HUDEP-2 (cell line): ENCODE measurements at regions not wholly inside any gene's neighbourhood (a gene's known extent, or its start where the extent isn't known, plus 50 kb on each side); places are given as distances from the start of the nearest gene placed in this dataset.
"Not testable (repeated sequence)": the region's sequence is repeated elsewhere in the genome, so short reads cannot be mapped to it uniquely, and the experiment has no call there.

Source experiments
- DNase-seq, 76 experiments: peaks; one replicate each; lab custom pipeline; 2025; ENCODE audit not compliant: unreplicated experiment in 76 of 76; lab: John Stamatoyannopoulos, UW

- DNase-seq = no peak
Measured at GRCh38 chr10:108090476-108091215, 926.1 kb upstream of the SORCS1 start.

GRCh38 chr10:108086502-108086901, 922.0 kb upstream of the SORCS1 start:
- no peak for DNase-seq

GRCh38 chr10:108082596-108082995, 918.1 kb upstream of the SORCS1 start:
- DNase-seq = no peak

GRCh38 chr10:108078263-108078662, 913.8 kb upstream of the SORCS1 start:
- DNase-seq = no peak

GRCh38 chr10:108072466-108072865, 908.0 kb upstream of the SORCS1 start:
- no peak for DNase-seq

GRCh38 chr10:108070789-108071188, 906.3 kb upstream of the SORCS1 start:
- no peak for DNase-seq

- no peak for DNase-seq
Measured at GRCh38 chr10:108069096-108069495, 904.6 kb upstream of the SORCS1 start.

- DNase-seq = no peak
Measured at GRCh38 chr10:108064746-108065260, 900.3 kb upstream of the SORCS1 start.

GRCh38 chr10:108060246-108060645, 895.7 kb upstream of the SORCS1 start:
- DNase-seq = no peak

- no peak for DNase-seq
Measured at GRCh38 chr10:108055506-108055905, 891.0 kb upstream of the SORCS1 start.

GRCh38 chr10:108052981-108053380, 888.5 kb upstream of the SORCS1 start:
- DNase-seq = no peak

- no peak for DNase-seq
Measured at GRCh38 chr10:108051218-108051617, 886.7 kb upstream of the SORCS1 start.

- no peak for DNase-seq
Measured at GRCh38 chr10:108050626-108051025, 886.1 kb upstream of the SORCS1 start.

GRCh38 chr10:108049668-108050067, 885.2 kb upstream of the SORCS1 start:
- DNase-seq = no peak

- no peak for DNase-seq
Measured at GRCh38 chr10:108048898-108049297, 884.4 kb upstream of the SORCS1 start.

GRCh38 chr10:108039821-108040584, 875.5 kb upstream of the SORCS1 start:
- DNase-seq = no peak

GRCh38 chr10:108037061-108037460, 872.6 kb upstream of the SORCS1 start:
- DNase-seq = no peak

- DNase-seq = no peak
Measured at GRCh38 chr10:108036265-108036664, 871.8 kb upstream of the SORCS1 start.

- DNase-seq = no peak
Measured at GRCh38 chr10:108034829-108035228, 870.3 kb upstream of the SORCS1 start.

GRCh38 chr10:108033518-108033917, 869.0 kb upstream of the SORCS1 start:
- not testable (repeated sequence) for DNase-seq

- no peak for DNase-seq
Measured at GRCh38 chr10:108031505-108031904, 867.0 kb upstream of the SORCS1 start.

GRCh38 chr10:108014902-108015177, 850.3 kb upstream of the SORCS1 start:
- DNase-seq = no peak
